ENCODE measurements at regions not wholly inside any gene's neighbourhood (a gene's known extent, or its start where the extent isn't known, plus 50 kb on each side); places are given as distances from the start of the nearest gene placed in this dataset.

GRCh38 chr15:29970402-29970695 is 112.4 kb upstream of the GOLGA8J start:
- no CpG with 5 or more reads among the region's 1 CpG for WGBS (ENCODE audit: extremely low coverage, insufficient read length, low lambda C conversion rate)
- Mint-ChIP-seq H3K27me3 (ENCODE audit: low read depth) (peaks cover 58% of the 10 kb centered on the region), H3K9me3 (peaks cover 5 to 6% of the 10 kb centered on the region in 2 experiments; a peak in 2 of 5 replicates), H3K4me1 (peaks cover 3% of the 10 kb centered on the region in 2 experiments; a peak in 1 of 4 replicates), H3K36me3 (ENCODE audit: insufficient read depth in 1 of 3, low read depth in 3 of 3) (0 out of 7 replicates have a peak, but pooled peaks cover 0 to 10% (median 6%) of the 10 kb centered on the region in 3 experiments), H3K27ac (no peak overlapping the region), H3K4me3 (no peak overlapping the region)
- Histone ChIP-seq H2BK20ac (ENCODE audit: low read depth, low read length, poor library complexity, severe bottlenecking) (no peak overlapping the region), H3K4me2 (ENCODE audit: insufficient read depth, insufficient read length, low read length) (no peak overlapping the region), H2BK5ac (ENCODE audit: insufficient read length, low read length) (no peak overlapping the region), H2BK15ac (ENCODE audit: low read depth, low read length) (no peak overlapping the region), H3K79me1 (ENCODE audit: insufficient read depth, low read depth, low read length, poor library complexity, severe bottlenecking) (no peaks in the 10 kb centered on the region), H3K27me3 (ENCODE audit: insufficient read depth, low read length) (peaks cover 17% of the 10 kb centered on the region; the same call in 1 of the 2 replicates), H2BK12ac (ENCODE audit: insufficient read length, low read depth, low read length) (no peak overlapping the region), H3K9ac (ENCODE audit: extremely low read depth, insufficient read length, low read length) (no peak overlapping the region), H3K14ac (ENCODE audit: insufficient read depth, low read length) (no peak overlapping the region), H3K79me2 (ENCODE audit: insufficient read depth, low read length) (no peaks in the 10 kb centered on the region), H3K18ac (ENCODE audit: insufficient read length, low read depth, low read length) (no peak overlapping the region), H3K4me1 (ENCODE audit: insufficient read depth, low read length) (no peaks in the 10 kb centered on the region), H2AFZ (ENCODE audit: low read length) (no peak overlapping the region), H3T11ph (ENCODE audit: low read length) (no peak overlapping the region), H3K4ac (ENCODE audit: low read depth, low read length) (no peak overlapping the region), H2BK120ac (ENCODE audit: low read depth, low read length, poor library complexity, severe bottlenecking) (no peak overlapping the region), H4K91ac (ENCODE audit: insufficient read length, low read depth, low read length) (no peak overlapping the region), H3K56ac (ENCODE audit: insufficient read length, low read depth, low read length) (no peak overlapping the region), H4K20me1 (ENCODE audit: control insufficient read depth, insufficient read depth, insufficient read length) (no peaks in the 10 kb centered on the region), H4K8ac (replicated peaks; ENCODE audit: insufficient read length, low read depth, low read length) (no peak overlapping the region), H3K27ac (ENCODE audit: insufficient read length, low read depth, low read length) (no peak overlapping the region), H3K23me2 (ENCODE audit: insufficient read length, low read depth, low read length, poor library complexity, severe bottlenecking) (peaks cover 6% of the 10 kb centered on the region), H3K23ac (ENCODE audit: insufficient read length, low read depth, low read length) (no peak overlapping the region), H3K9me3 (ENCODE audit: control insufficient read depth, low read depth, low read length) (no peaks in the 10 kb centered on the region), H2AK5ac (ENCODE audit: insufficient read length, low read length) (no peak overlapping the region), H4K5ac (ENCODE audit: insufficient read length, low read depth, low read length) (no peak overlapping the region)
- no peak for DNase-seq
- TF ChIP-seq CTCF (conservative IDR thresholded peaks at IDR 0.05) = no peak
